GM18502 (cell line): ENCODE measurements at regions not wholly inside any gene's neighbourhood (a gene's known extent, or its start where the extent isn't known, plus 50 kb on each side); places are given as distances from the start of the nearest gene placed in this dataset.

Source experiments
- ATAC-seq: cut with Tn5 transposase; IDR thresholded peaks from one replicate; pipeline ENCODE4 v1.9.1; 2021; ENCODE audit warnings: mild to moderate bottlenecking; ENCODE audit not compliant: unreplicated experiment, poor library complexity

DNA sequence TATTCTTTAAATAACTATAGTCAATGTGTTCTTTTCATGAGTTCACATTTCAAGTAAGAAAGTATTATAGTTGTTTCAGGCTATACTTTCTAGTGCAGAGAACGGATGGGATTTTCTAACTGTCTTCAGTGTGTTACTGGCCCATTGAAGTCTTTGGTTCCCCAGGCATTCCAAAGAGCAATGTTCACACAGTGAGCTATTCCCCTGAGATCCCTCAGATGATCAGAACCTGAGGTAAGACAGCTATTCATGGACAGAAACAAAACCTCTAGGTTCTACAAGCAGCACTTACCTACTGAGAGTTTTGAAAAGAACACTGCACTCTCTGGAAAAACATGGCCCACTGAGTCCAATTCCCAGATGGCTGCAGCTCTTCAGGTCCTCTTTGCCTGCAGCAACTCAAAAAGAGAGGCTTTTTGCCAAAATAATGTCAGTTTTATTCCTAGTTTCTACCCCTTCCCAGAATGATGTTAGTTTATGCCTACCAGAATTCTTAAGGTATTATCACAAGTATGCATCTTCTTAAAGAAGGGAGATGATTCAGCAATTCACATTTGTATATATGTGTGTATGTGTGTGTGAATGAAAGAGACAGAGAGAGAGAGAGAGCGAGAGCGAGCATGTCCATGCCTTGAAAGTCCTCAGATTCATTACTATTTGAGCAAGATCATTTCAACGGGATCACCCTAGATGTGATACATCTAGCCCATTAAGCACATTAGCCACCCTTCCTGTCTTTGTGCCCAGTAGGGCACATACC lies 146.1 kb downstream of the PDHA2 start:
- ATAC-seq, result no peak

DNA sequence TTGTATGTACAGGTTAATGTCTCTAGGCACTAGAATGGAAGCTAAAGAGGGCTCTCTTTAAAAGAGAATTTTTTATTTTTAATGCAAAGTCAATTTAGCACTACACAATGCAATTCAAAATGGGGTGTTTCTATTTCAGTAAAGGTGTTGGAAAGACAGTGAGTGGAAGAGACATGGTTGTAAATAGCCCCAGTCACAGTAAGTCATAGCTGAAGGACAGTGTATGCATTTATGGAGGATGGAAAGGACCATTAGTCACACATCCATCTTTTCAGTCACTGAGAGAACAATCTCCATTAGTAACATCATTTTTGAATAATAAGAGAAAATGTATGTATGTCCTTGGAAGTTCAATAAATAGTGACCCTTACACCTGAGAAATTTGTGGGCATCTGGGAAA lies 148.0 kb downstream of the PDHA2 start:
- no peak for ATAC-seq

DNA sequence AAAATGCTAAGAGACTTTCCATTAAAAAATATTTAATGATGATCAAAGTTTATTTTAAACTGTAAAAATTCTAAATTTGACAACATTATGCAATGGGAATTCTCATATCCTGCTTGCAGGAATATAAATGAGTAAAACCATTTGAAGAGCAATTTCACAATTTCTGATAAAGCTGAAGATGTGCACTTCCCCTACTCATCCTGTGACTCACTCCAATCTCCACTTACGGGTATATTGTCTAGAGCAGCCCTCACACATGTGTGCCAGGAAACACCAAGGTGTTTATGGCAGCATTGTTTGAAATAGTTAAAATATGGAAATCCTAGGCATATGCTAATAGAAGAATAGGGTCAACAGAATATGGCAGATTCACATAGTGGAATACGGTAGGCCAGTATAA lies 158.4 kb downstream of the PDHA2 start:
- ATAC-seq, result no peak

DNA sequence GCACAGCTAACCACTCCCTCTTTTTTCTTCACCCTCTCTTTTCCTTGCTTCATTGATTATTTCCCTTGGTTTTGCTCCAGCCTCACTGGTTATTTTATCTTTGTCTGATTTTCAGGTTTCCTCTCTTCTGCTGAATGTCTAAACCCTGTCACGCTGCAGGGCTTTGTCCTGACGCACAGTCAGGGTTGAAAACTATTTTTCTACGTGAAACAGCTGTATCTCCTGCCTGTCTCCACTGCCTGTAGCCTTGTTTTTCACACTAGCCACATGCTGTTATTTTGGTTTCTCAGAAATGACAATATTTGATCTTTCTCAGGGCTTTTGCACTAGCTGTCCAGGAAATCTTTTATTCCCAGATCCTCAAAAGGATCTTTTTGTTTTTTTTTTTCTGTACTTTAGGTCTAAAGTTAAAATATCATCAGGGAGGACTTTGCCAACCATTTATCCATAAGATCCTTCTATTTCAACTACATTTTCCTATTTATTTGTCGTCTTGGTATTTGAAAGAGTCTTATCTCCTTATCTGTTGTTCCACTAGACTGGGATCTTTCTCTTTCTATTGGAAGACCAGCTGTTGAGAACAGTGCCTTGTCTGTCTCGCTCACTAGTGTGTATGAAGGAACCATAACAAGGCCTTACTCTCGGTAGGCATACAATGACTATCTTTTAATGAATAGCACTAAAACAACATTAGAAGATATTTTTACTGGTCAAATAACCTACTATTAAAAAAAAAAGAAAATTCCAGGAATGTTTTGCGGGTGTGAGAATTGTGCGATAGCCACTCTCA lies 164.3 kb downstream of the PDHA2 start:
- ATAC-seq, result no peak

DNA sequence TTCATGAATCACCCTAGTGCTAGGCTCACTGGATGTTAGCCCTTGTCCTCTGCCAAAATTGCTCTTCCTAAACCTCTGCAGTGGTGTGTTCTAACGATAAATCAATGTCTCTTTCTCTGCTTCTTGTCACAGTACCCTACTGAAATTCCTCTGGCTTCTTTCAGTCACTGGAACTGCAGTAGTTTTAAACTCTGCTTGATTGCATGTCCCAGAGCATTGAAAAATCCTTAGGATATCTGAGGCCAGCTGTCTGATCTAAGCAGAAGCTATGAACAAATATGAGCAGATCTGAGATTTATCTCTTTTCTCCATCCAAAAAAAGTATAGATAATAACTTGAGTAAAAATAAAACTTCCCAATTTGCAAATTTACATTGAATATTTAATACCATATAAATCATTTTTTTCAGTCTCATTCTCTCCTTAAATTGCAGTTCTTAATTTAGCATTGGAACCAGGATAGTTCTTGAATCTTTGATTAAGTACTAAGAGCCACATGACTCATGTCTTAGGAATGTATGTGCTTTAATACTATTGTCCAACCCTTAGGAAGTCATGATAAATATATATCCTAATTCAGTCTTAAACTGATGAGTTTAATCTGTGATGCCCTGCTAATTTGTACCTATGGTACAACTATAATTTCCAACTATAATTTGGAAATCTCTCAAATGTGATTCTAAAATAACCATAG lies 169.7 kb downstream of the PDHA2 start:
- no peak for ATAC-seq

DNA sequence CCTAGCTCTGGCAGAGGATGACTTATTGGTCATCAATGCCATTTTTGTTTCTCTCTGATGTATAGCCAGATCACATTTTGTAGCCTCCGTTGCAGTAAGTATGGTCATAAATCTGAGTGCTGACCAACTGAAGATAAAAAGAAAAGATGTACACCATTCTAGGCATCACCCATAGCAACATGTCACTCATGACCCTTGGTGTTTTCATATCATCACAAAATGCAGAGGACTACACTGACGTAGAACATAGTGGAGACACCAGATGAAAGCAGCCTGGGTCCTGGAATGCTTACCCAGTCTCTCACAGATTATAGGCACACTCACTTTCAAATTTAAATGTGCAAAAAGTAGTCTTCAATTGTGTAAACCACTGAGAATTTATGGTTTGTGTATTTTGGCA lies 172.8 kb downstream of the PDHA2 start:
- ATAC-seq, result no peak

DNA sequence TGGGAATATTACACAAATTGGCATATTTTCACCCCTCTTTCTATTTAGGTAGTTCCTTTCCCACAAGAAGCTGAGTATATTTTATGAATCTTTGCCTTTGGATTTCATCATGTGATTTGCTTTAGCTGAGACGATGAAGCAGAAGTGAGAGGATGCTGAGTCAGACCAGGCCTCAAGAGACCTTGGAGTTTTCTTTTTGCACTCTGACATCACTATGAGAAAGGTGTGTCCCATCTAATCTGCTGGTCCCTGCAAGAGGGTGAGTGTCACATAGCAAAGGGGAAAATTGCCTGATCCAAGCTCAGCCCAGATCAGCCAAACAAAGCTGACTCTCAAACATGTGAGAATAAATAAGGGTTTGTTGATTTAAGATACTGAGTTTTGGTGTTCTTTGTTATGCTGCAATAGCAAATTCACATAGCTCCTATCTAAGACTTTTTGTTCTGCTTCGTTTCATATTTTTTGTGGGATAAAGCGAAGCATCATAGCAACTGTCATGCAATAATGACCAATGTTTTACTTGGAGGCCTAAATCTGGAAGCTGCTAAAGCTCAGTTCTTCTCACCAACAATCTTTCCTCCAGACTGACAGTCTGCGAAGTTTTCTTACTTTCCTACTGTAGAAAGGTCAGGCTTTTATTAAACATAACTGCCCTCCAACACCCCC lies 176.9 kb downstream of the PDHA2 start:
- peak; percentile 91 for ATAC-seq

DNA sequence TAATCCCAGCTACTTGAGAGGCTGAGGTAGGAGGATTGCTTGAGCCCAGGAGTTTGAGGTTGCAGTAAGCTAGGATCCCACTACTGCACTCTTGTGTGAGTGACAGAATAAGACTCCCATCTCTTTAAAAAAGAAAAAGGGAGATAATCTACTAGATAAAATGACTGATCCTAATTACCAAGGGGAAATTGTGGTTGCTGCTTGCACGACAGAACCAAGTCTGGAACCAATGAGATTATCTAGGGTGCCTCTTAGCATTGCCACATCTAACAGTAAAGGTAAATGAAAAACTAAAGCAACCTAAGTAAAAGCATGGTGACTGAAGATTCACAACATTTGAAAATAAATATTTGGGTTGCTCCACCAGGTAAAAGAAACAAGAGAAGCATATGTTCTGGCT lies 185.1 kb downstream of the PDHA2 start:
- no peak for ATAC-seq

DNA sequence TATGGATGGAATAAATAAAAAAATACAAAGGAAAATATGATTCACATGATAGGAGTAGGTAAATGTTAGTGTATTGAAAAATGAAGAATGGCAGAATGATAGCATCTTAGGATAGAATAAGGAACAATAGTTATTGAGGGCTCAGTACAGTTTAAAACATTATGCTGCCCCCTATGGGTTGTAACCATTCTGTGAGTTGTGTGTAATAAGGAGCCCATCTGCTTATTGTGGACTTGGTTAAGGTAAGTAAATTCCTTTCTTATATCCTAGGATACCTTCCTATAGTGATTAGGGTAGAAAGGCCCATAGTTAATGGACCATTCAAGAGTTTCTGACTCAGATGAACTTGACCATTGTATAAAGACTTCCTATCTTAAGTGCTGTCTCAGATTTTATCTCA lies 195.8 kb downstream of the PDHA2 start:
- ATAC-seq, result no peak

DNA sequence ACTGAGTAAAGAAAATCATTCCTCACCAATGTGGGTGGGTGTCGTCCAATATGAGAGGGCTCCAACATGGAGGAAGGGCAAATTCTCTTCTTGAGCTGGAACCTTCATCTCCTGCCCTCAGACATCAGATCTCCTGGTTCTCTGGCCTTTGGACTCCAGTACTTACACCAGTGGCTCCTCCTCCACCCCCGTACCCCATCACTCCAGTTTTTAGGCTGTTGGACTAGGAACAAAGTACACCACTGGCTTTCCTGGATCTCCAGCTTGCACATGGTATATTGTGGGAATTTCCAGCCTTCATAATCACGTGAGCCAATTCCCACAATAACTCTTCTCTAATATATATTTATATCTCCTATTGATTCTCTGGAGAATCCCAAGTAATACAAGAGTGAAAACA lies 196.9 kb downstream of the PDHA2 start:
- ATAC-seq, result no peak

DNA sequence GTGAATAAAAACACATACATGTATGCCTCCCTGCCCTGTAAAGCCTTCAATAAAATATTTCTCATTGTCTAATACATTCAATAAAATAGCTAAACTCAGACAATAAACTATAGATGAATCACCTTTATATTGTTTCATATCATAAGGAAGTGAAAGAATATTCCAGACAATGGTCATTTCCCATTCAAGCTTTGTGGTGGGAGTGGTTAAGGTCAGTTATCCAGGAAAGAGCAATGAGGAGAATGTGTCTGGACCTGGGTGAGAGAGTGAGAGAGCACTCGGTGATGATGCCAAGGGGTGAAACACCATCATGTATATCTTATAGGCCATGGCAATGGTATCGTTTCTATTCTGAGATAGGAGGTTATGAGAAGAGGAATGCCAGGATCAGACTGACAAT lies 197.8 kb downstream of the PDHA2 start:
- no peak for ATAC-seq

DNA sequence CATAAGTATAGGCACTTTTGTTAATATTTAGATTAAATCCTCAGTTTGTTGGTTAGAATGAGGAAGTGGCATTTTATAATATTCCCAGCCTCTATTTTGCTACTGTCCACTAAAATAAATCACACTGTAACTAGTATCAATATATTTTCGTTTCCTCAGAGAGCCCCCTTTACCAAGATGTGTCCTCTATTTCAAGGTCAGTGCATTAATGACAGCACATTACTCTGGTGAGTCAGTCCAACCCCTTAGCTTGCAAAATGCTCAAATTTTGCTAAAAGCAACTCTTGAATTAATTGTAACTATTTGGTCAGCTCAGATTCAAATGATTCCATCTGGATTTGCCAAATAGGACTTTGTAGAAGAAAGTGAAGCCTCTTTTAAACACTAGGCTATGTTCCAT lies 199.3 kb downstream of the PDHA2 start:
- no peak for ATAC-seq

DNA sequence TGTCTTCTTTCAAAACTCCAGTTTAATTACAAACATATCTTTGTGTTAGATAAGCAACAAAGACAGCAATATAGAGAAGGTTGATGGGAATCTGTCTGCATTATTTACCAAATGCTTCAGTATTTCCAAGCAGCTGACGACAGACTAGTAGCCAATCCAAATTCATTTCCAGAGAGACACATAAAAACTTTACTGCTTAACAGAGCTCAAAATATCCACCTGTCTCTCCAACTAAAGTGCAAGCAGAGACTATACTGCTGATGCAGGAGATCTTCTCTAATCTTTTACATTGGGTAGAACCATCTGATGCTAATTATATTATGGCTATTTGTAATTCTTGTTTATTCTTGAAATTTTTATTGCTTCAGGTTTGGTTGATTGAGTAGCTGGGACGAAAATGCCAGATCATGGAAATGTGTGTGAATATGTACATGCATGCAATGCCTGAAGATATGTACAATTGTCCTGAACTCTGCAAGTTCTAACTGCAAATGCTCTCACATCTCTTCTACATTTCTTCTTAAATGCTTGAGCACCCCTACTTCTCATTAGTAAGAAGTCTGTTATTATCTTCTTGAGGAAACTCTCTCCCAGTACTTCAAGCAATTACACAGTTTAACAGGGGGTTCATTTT lies 200.0 kb downstream of the PDHA2 start:
- no peak for ATAC-seq

DNA sequence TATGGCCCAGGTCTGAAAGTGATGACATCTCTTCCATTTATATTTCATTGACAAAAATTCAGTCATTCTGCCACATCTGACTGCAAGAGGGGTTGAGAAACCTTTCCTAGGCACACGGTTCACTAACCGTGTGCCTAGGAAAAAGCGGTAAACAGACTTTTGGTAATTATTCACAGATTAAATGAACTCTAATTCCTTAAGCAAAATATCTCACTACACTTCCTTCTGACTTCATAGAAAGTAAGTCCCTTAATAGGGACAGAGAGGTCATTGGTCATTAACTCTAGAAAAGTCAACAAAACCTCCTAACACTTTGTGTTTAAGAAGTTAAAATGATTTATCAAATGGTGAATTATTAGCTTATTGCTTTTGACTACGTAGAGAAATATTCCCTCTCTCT lies 205.1 kb downstream of the PDHA2 start:
- ATAC-seq, result no peak

DNA sequence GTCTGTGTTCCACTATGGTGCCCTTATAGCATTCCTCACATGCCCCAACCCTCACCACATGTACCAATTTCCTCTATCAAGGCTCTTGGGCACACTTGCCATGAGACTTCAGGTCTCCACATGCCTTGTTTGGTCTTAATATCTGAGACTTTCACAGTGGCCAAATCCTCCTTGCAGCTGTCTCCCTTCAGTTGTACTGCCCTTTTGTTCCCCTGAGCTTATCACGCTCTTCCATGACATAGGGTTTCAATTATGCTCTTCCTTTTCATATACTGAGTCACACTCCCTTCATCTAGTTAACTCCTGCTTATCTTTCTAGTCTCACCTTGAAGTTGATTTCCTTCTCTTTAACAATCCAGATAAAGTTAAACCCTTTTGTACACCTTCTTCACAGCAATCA lies 212.9 kb downstream of the PDHA2 start:
- ATAC-seq, result no peak

DNA sequence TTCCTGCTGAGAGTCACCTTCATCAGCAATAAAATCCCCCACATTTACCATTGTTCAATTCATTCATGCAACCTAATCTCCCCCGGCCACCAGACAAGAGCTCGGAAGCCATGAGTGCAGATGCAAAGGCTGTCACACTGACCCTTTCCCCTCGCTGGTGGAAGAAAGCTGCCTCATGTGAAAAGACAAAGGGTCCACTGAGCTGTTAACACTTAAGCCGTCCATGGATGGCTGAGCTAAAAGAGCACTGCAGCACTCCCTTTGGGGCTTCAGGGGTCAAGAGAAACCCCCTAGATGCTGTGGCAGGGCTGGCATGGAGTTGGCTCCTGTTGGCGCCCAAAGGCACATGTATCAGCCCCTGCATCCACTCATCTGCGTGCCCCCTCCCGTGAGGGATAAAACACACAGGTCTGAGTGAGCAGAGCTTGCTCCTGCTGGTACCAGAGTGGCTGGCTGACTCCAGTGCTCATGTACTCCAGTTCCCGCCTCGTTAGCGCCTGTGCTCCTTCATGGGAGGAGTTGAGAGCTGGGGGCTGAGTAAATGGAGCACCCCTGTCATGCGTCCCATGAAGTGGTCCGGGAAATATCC lies 216.5 kb downstream of the PDHA2 start:
- no peak for ATAC-seq

DNA sequence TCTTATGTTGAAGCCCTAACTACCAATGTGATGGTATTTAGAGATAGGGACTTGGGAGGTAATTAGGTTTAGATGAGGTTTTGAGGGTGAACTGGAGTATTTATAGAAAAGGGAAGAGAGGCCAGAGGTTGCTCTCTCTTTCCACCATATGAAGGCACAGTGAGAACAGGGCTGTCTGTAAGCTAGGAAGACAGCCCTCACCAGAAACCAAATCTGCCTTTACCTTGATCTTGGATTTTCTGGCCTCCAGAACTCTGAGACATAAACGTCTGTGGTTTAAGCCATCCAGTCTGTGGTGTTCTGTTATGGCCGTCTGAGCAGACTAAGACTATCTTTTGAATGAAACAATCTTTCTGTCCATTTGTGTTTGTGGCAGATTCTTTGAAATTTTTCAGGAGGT lies 223.7 kb downstream of the PDHA2 start:
- no peak for ATAC-seq

DNA sequence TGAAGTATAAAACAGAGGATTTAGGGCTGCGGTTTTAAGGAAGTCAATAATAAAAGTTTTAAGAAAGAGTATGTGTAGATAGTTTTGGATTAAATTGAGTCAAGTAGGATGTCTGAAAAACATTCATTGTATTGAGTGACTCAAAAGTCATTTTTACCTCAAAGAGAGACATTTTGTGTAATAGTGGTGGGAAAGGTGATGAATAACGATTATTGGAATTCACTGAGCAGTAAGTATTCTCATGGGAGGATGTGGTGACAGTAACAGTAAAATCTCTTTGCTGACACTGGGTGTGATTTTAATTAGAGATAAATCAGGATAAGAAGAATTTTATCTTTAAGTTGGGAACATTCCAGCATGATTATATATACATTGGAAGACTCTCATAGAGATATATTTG lies 233.6 kb downstream of the PDHA2 start:
- no peak for ATAC-seq

DNA sequence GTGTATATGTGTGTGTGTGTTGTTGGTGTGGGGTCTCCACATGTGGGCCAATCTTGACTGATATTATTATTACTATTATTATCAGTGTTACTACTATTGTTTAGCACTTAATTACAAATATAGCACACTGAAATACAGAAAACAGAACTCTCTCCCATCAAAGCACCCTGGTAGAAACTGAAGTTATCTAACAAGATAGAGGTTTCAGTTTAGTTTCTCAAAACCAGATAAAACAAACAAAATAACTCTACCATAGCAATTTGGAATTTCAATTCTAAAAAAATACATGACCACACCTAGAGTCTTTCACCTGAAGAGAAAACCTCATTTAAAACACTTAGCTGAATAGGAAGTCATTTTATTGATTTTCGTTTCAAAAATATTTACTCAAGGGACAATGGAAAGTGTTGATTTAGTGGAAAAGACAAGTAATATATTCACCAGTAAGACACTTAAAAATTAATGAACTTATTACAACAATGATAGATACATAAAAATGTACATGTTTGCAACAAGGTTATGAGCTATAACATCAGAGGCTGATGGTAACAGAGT lies 252.3 kb downstream of the PDHA2 start:
- ATAC-seq, result peak; percentile 51

DNA sequence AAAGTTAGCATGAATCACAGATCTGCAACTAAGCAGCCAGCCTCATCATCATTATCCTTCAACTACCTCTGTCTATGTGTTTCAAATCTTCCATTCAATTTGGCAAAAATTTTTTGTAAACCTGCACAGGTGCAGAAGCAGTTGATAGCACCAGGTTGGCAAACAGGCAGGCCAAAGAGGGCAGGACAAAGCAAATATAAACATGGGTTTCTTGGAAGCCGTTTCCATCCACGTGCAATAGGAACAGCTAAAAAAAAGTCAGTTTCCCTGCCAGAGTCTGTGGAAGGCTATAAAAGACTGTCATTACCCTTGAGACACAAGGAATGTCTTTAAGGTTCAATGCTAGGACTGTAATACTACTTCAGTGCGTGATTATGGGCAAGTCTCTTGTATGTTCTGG lies 253.2 kb downstream of the PDHA2 start:
- ATAC-seq, result no peak
